Muscle of back (tissue), 3 donors: ENCODE measurements at regions not wholly inside any gene's neighbourhood (a gene's known extent, or its start where the extent isn't known, plus 50 kb on each side); places are given as distances from the start of the nearest gene placed in this dataset.
"Not testable (repeated sequence)": the region's sequence is repeated elsewhere in the genome, so short reads cannot be mapped to it uniquely, and the experiment has no call there.

Experiments used
- DNase-seq, 3 donors: peaks; one replicate each; pipeline versions ENCODE4 v3.0.0 to v3.0.0-alpha.2; 2013

GRCh38 chr3:79960594-79960993, 192.8 kb upstream of the ROBO1 start:
- DNase-seq, result no peak

GRCh38 chr3:79957066-79957465, 189.3 kb upstream of the ROBO1 start:
- DNase-seq, result no peak

DNA sequence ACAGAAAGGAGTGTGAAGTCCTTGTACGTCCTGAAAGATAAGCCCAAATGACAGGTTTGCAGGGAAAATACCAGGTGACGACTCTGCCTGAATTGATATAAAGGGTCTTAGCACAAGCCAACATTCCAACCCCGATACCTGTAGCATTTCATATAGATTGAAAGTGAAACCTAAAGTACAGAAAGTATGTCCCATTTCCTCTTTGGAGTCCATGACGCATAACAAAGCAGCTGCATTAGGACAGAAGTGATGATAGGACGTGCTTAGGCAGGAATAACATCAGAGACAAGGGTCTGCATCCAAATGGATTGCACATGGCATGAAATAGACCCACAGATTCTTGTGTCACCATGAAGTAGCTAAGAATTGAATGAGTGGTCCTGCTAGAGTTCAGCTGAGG, 187.0 kb upstream of the ROBO1 start:
- DNase-seq, result no peak

GRCh38 chr3:79953591-79954101, 185.8 kb upstream of the ROBO1 start:
- DNase-seq, result no peak

- not testable (repeated sequence) for DNase-seq
These were observed 183.6 kb upstream of the ROBO1 start for GRCh38 chr3:79951426-79951825.

- DNase-seq, result no peak
These were observed 180.2 kb upstream of the ROBO1 start for GRCh38 chr3:79947957-79948356.

DNA sequence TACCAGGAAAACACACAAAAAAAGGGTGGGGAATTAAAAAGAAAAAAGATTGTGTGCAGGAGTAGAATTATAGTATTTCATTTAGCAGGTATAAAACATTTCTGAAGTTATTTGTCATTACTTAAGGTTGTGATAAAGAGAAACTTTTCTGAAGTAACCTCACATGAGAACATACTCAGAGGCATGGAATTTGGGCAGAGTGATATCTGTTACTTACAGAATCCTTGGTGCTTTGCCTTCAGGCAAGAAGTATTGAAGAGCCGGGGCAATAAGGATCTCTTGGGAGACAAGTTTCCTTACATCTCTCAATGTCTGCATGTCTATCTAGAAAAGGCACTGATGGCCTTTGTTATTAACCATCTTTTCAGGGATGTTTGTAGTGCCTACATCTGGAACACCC, 179.7 kb upstream of the ROBO1 start:
- DNase-seq, result no peak

DNA sequence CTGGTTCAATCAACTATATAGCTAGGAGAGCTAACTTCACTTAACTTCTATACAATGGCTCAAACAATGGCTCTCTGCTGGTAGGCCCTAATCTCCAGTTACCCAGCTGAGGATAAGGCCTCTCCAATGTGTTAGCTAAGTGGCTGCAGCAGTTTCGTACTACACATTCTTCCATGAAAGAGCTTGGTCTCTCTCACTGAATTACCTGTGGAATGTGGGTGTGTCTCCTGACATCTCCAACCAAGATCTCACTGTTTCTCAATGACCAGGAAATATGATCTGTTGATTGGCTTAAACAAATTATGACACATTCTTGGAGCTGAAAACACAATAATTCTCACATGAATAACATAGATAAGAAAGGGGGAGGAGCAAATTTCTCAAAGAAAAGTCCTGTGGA, 169.8 kb upstream of the ROBO1 start:
- DNase-seq, result no peak

- no peak for DNase-seq
These were observed 162.4 kb upstream of the ROBO1 start for GRCh38 chr3:79930196-79930595.

- DNase-seq, result no peak
These were observed 161.1 kb upstream of the ROBO1 start for GRCh38 chr3:79928687-79929408.

DNA sequence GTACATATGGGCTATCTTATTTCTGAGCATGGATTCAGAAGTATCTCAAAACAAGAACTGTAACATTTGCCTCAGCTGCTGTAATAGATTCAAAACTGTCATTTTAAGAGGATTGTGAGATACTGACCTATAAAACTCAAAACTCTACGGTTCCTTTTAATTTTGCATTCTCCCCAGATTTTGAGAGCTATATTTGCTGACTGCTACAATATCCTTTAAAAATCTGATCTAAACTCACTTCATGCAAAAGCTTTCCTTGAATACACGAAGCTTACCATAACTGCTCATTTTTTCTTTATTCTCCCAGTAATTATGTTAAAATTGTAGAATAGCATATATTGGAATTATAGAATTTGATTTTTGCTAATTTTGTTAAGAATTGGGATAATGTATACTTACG, 158.7 kb upstream of the ROBO1 start:
- no peak for DNase-seq

DNA sequence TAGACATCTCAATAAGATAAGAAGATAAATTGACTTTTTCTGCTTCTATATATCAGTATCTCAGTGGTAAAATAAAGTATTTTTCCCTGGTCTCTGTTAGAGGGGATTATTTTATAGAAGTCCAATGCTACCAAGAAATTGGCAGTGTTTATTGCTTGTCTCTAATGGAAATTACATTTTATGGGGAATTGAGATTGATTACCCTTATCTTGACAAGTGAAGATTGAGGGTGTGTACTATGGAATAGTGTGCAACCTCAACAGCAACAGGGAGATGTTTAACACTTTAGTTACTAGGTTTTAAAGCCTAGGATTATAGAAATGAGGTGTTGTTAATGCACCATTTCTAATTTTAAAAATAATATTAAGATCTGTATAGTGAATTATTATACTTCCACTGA, 154.8 kb upstream of the ROBO1 start:
- DNase-seq, result no peak

- no peak for DNase-seq
These were observed 149.8 kb upstream of the ROBO1 start for GRCh38 chr3:79917561-79917960.

DNA sequence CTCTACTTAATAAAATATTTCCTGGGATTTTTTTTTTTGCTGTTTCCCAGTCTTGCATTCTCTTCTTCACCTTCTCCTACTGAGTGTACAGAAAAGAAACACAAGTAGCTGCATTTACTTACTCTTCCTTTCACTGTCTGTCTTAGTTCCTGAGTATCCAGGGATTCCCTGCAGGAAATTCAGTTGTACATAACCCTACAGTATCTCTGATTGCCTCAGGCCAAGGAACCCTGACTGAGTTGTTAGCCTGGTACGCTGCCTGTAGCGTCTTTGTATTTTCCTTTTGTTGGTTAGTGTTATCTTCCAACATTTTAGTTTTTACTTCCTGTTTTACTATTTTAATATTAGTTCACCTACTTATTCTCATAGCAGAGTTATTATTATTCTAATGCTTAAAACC, 142.5 kb upstream of the ROBO1 start:
- no peak for DNase-seq

DNA sequence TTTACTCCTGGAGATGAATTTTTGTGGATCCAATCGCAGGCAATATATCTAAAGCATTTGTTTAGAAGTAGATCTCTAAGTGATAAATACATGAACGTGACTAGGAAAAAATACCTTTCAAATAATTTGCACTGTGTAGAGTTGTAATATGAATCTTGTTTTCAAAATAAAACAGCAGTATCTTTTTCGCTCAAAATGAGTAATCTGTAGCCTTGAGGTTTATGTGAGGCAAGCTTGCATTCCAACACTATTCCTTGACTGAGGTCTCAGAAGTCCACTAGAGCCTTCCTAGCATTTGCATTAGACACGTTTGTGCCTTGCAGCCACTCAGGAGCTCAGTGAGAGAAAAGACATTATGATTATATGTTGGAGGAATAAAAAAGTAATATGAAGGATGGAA, 138.3 kb upstream of the ROBO1 start:
- DNase-seq, result no peak

GRCh38 chr3:79902151-79902550, 134.4 kb upstream of the ROBO1 start:
- DNase-seq, result no peak

GRCh38 chr3:79898907-79899306, 131.1 kb upstream of the ROBO1 start:
- DNase-seq, result no peak

- no peak for DNase-seq
These were observed 128.3 kb upstream of the ROBO1 start for GRCh38 chr3:79896086-79896485.

DNA sequence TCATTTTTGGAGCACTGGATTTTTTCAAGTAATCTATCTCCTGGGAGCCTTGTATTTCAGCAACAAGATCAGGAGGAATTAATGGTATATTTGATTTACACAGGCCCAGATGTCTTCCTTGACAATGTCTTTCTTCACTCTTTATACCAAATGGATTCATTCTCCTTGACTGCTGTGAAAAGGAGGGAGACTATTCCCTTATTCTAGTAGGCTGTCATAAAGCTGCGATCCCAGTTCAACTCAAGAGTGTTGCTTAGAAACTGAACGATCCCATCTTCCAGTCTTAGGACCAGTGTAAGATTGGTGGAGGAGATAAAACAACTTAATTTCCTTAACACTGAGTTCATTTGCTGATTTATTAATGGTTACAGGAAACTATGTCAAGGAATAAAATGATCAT, 119.4 kb upstream of the ROBO1 start:
- no peak for DNase-seq

GRCh38 chr3:79886204-79886603, 118.4 kb upstream of the ROBO1 start:
- DNase-seq, result peak in 1 of 3 donors; percentile 35

DNA sequence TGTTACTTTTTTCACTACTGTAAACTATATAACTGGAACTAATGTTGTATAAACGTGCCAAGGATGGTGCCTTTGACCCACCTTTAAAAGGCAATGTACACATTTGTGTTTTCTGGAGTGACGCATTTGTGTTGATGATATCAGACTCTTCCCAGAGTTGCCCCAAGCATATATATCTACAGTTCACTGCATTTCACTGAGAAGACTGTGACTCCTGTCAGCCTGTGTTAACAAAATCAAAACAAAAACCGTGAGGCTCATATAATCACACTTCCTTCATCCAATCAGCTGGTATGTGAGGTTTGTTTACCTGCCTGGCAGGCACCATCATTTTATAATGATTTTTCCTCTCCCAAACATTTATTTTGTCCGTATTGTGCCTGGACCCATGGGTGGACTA, 117.6 kb upstream of the ROBO1 start:
- DNase-seq, result no peak

DNA sequence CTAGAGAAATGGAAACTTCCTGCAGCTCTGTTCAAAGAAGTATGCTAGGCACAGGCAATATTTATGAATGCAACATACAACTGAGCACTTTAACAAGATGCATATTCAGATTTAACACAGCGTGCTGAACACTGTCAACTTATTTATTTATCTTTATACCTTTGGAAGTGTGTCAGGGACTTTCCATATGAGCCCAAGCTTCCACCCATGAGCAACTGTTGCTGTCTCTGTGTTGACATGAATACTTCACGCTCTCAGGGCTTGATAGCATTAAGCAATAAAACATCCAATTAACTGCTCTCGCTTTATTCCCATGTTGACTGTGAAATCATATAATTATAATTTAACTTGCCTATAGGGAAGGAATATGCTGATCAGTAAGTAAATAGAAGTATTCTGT, 116.6 kb upstream of the ROBO1 start:
- no peak for DNase-seq

- no peak for DNase-seq
These were observed 113.6 kb upstream of the ROBO1 start for GRCh38 chr3:79881431-79881830.

- no peak for DNase-seq
These were observed 110.9 kb upstream of the ROBO1 start for GRCh38 chr3:79878708-79879107.
